Stimulated activated CD4-positive, alpha-beta T cell treated with anti-CD3 and anti-CD28 coated beads, Interleukin-15, amount 100 ng/mL, for 1 hour (primary cell): ENCODE measurements at regions not wholly inside any gene's neighbourhood (a gene's known extent, or its start where the extent isn't known, plus 50 kb on each side); places are given as distances from the start of the nearest gene placed in this dataset.
A peak's percentile ranks its signal among the peaks of the same experiment; 100 is the strongest.
"Not testable (repeated sequence)": the region's sequence is repeated elsewhere in the genome, so short reads cannot be mapped to it uniquely, and the experiment has no call there.

Experiments used
- DNase-seq, 2 donors: peaks; one replicate each; pipeline ENCODE4 v3.0.0-alpha.2; 2020; ENCODE audit warnings: low read depth in 1 of 2, low spot score in 1 of 2

DNA sequence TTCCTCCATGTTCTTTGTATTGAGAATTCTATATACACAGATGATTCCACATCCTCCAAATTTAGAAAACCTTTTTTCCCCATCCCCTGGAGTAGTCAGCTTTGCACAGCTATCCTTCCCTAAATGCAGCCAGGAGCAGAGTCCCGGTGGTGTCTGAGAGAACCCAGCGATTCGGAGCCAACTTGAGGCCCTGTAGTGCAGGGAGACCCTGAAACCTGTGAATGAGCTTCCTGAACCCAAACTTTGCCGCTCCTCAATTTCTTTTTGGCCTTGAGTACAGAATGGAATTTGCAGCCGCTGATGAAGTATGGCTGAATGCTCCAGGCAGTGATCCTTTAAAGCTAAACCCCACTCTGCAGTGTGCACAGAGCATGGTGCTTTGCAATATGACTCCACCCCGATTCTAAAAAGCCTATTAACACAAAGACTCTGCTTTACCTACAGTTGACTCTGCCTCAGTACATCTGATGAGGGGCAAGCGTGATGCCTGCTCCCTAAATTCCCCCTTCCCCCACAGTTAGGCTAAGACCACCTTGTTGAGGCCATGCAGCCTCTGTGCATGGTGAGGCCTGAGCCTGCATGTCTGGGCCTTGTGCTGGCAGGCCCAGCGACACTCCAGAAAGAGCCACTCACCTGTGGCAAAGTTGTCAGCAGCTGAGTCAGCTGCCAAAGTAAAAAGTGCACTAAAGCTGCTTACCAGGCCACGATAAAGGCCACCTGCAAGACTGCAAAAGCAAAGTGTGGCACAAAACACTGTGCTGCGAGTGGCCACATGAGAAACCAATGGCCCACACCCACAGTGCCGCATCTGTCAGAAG lies 82.1 kb downstream of the PLEKHG1 start:
- no peak for DNase-seq

DNA sequence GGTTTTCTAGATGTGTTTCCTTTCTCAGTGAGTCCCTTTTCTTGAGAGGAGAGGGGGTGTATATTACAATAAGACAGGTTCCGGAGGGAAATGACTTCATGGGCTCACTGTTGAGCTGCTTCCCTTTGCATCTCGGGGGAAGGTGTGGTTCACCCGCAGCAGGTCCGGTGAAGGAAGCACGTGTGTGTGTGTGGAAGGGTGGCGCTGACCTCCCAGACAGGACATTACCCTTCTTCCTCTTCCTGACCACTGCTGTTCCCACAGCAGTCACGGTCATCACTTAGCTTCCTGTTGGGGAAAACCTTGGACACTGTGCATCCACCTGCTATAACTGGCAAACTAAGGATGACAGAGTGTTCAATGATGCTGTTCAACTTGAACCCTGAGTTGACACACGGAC lies 83.6 kb downstream of the PLEKHG1 start:
- DNase-seq: no peak

DNA sequence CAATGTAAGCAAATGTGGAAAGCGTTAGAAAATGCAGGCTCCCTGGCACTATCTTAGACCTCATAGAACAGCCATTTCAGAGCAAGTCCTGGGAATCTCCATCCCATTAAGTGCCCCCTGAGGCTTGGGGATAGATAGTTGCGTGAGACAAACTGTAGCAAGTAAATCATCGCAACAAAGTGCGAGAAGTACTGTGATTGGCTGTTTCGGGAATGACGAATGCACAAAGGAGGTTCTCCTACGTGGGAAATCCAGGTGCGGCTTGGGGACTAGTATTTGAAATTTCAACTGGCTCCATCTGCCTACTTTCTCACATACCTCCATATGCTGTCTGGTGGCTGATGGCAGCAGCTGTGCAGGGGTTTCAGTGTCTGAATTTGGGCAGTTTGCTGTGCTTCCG lies 84.5 kb downstream of the PLEKHG1 start:
- DNase-seq: no peak

DNA sequence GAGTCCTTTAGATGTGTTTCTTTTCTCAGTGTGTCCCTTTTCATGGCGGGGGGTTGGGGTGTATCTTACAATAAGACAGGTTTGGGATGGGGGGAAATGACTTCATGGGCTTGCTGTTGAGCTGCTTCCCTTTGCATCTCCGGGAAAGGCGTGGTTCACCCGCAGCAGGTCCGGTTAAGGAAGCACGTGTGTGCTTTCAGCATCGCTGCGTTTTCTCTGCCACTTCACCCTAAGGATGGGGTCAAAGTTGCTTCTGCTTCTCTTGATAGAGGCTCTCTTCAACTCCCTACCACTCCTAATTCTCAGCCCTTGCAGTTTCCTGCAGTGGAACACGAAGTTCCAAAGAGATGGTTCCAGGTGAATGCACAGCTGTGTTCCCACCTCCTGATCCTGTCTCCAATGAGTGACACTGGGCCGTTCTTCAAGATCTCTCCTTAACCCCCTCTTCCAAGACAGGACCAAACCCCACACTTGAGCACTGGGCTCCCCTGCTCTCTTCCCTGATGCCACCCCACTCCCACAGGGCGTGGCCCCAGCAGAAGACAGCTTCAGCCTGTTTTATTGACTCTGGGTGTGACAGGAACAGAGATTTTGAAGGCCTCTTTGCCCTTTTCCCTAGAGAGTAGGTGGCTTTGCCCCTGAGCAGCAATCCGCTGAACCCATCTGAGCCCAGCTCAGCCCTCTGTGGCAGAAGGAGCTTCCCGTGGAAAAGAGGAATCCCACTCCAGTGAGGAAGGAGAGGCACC lies 85.2 kb downstream of the PLEKHG1 start:
- no peak for DNase-seq

DNA sequence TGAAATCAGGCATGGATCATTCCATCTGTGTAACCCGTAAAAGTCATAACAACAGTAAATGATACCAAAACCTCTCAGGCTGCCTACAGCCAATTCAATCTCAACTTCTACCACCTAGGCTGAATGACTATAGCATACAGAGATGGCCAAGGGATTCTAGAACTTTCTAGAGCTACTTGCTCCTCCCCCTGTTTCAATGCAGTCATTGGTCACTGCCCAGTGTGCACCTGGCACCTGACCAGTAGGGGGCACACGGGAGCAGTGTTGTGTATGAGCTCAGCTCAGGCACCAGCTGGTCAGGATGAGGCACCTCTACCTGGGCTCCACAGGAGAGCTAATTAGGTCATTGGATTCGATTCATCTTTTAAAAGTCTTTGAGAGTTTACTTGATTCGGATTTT lies 86.2 kb downstream of the PLEKHG1 start:
- peak in 1 of 2 donors; percentile 20 for DNase-seq

DNA sequence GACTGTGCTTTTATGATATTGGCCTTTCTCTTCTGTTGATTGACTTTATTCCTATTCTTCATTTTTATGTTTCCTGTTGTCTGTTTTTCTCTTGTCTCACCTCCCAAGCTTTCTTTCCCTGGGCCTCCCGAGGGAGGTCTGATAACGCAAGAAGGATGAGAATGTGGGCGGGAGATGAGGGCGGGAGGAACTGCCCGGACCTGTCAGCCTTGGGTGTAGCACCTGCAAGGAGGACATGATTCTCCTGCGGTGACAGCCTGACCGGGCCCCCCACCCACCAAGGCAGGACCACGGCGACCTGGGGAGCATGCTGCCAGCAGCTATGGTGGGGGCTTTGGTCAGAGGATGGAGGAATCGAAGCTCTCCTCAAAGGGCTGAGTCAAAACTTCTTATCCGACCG lies 86.9 kb downstream of the PLEKHG1 start:
- DNase-seq: no peak

DNA sequence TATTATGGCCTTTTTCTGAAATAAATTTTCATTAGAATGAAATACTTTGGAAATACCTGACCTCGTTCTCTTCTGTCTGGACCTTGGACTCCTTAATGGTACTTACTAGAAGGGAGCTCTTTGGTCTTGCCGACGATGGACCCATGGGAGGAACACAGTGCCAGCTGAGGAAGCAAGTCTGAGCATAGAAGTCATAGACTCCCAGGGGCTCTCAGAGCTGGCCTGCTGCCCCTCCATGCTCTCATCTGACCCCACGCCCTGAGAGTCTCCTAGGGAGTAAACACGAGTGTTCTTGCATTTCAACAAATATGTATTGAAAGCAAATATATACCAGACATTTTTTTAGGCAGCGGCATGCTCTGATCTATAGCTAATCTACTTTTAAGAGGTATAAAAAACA lies 87.8 kb downstream of the PLEKHG1 start:
- no peak for DNase-seq

DNA sequence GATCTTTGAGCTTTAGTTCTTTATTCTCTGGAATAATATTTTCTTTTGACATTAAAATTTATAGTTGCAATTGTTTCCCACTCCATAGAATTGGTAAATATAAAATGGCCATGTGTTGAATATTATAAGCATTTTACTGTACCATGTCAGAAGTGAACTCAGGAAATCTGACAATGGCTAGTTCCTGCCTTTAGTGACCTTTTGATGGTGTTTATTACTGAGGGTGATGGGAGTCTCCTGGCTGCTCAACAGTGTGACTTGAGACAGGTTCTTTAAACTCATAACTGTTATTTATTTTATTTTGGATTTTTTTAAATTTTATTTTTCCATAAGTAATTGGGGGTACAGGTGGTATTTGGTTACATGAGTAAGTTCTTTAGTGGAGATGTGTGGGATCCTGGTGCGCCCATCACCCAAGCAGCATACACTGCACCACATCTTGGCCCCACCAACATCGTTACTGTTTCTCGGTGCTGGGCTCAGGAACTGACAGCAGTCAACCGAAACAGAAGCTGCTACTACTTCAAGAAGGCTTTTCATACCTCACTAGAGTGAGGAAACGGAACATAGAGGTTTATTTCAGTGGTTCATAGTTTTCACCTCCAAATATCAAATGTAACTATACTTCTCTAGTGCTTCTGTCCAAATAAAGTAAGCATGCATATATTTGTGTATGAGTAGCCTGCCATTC lies 90.4 kb downstream of the PLEKHG1 start:
- DNase-seq: no peak

DNA sequence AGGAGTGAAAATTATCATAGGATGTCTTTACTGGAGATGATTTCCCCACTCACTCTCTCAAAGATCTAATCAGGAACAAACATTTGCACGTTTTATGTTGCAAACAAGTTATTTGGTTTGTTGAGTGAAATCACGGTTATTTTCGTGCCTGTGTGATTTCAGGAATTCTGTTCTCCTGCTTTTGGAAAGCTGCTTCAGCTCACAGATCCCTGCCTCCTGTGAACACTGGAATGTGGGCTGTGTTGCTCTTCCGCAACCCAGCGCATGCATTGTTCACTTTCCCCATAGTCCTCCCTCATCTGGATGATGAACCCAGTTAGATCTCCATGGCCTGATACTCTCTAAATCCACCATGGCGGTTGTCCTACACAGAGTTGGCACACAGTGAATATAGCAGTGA lies 91.0 kb downstream of the PLEKHG1 start:
- DNase-seq: no peak

DNA sequence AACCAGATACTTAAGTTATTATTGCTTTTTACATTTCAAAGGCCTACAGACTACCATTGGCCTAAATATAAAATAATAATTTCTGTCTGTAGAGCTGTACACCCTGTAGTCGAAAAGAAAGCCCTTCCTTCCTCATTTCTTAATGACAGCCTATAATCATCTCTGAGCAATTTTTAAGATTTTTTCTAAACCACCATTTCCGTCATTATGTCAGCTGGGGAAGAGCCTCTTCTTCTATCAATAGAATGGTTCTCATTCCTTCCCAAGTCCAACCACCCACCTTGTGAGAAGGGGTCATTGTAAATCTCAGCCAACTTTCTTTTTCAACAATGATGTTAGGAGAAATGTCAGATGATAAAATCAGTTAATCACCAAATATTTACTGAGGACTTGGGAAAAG lies 91.8 kb downstream of the PLEKHG1 start:
- no peak for DNase-seq

DNA sequence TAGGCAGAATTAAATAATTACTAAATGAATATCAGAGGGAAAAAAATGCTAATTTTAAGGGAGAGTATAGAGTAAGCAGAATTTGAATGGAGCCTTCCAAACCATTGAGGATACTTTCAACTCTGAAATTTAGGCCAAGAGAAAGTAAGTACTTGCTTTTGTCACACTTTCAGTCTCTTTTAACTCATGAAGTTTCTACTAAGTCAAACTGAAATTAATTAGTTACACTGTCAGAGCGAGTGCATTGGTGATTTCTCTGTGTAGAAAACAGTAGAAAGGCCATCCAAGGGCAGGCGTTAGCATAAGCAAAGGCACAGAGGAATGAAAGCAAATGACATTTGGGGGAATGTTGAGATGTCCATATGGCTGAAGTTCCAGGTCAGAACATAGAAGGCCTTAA lies 92.9 kb downstream of the PLEKHG1 start:
- no peak for DNase-seq

DNA sequence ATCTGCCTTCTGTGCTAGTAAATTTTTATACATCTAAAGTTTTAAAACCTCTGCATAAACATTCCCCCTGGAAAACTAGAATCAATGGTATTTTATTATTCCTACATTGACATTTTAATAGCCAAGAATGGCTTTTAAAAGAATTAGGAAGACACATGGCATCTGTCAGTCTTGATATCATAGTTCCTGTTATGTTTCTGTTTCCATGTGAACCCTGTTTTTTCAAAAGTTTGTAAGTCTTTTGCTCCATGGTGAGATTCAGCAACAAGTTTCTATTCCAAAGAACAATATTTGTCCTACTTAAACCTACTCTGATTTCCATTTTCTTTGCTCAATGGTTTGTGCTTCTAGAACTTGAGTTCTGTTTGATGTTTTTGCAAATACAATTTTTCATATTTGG lies 95.2 kb downstream of the PLEKHG1 start:
- no peak for DNase-seq

DNA sequence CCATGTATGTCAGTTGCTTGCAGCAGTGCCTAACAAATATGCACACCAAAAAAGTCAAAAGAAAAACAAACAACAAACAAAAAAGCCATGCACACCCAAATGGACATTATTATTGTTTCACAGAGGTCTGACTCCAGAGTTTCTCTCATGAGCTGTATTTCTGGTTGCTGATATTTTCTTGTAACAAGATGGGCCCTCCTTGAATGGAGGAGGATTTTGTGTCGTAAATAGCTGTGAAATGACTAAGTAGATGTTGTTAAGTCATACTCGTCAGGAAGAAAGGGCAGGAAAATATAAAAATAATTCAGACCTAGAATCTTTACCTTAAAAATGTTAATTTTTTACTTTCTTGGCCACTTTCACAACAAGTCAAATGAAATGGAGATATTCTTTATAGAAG lies 96.0 kb downstream of the PLEKHG1 start:
- DNase-seq: no peak

DNA sequence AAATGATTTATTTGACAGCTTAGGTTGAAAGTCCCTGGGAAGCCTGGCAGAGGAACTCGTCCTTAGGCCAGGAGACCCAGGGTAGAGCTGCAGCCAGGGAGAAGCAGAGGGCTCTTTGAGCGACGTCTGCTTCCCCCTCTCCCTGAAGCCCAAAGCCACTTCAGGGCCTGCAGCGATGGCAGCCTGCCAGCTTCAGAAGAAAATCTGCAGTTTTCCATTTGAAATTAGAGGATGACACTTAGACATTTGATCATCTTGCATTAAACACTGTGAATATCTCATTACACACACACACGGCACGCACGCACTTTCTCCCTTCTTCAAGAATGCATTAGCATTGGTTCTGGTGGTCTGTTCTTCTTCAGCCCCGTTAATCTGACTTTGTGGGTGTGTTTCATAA lies 96.5 kb downstream of the PLEKHG1 start:
- no peak for DNase-seq

DNA sequence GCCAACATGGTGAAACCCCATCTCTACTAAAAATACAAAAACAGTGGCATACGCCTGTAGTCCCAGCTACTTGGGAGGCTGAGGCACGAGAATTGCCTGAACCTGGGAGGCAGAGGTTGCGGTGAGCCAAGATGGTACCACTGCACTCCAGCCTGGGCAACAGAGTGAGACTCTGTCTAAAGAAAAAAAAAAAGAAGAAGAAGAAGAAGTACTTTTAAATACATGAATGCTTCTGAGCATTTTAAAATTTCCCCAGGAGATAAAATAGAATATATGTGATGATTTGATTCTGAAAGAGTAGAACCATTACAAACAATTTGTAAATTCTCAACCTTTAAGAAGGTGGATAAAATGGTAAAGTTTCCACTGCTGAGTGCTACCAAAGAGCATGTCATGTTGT lies 97.2 kb downstream of the PLEKHG1 start:
- DNase-seq: not testable (repeated sequence)

DNA sequence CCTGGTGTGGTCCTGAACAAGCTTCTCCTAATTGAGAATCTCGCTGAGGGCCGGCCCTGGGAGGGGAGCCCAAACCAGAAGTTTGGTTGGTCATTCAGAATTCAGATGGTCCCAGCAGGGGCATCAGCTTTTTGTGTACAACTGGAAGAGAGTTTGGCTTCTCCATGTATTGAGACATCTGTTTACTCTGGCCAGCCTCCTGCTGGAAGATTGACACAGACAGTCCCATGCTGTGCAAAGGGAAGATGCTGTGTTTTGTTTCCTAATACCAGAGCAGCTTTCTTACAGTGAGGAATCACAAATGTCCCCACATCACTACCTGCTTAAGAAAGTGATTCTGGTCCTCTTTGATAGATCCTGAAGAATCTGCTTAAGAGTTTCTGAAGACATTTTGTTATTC lies 97.8 kb downstream of the PLEKHG1 start:
- DNase-seq: no peak

DNA sequence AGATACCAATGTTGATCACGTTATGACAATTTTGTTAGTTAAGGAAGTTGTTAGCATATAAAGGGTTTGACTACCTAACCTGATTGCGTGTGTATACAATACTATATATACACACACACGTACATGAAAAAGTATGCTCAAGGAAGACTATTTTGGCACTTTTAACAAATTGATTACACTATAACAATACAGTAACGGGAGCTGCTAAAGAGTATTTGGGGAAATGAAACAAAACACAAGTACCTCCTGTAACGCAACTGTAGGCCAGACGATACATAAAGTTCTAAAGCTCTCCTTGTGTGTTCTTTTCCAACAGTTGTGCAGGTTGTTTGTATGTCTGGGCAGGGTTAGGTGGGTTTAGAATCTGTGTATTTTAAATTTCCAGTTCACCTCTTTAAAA lies 98.7 kb downstream of the PLEKHG1 start:
- no peak for DNase-seq

DNA sequence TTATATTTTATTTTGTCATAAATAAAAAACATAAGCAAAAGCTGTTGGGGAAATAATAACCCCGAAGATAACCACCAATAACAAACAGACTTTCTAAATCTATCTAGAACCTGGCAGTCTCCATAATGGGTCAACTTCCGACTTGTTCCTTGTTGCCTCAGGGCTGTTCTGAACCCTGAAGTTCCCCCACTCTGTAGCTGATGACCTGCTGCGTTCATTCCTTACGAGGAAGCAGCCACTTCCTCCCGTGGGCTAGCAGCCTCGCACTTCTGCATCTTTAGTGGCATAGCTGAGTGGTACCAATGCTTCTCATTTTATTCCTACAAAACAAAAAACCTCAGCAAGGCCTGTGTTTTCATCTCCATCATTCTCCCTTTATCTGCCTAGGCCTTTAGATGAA lies 103.0 kb downstream of the PLEKHG1 start:
- DNase-seq: no peak

DNA sequence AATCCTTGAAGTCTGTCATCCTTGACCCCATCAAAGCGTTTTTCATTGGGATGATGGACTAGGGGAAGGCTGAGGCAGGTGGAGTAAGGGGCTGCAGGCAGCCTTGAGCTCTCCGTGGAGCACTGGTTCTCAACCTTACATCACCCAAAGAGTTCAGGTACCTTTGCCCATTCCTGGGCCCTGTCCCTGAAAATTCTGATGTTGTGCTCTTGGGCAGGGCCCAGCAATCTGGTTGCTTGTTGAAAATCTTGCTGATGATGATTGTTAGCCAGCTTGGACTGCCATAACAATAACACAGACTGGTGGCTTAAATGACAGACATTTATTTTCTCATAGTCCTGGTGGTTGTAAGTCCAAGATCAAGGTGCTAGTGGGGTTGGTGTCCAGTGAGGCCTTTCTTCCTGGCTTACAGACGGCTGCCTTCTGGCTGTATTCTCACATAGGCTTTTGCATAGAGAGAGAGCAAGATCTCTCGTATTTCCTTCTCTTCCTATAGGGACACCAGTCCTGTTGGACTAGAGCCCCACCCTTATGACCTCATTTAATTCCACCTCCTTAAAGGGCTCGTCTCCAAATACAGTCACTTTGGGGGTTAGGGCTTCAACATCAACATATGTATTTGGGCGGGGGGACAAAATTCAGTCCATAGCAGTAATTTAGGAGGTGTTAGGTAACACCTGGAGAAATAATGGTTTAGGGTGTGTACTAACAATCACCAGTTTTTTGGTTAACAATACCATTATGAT lies 104.9 kb downstream of the PLEKHG1 start:
- no peak for DNase-seq

DNA sequence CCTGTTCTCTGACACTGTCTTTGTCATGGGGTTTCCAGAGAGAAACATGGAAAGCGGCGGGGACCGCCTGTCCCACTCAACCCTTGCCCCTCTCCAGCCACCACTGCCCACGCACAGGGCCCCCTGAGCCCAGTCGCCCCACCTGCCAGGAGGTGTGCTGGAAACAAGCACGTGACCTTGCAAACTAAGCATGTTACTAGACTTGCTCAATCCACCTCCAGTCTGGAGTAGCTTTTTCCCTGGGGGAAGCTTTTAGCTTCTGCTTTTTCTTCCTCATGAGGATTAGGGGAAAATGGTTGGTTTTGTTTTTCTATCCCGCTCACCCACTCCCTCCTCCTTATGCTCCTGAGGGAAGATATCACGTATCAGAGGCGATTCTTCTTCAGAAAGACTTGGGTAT lies 105.7 kb downstream of the PLEKHG1 start:
- no peak for DNase-seq

DNA sequence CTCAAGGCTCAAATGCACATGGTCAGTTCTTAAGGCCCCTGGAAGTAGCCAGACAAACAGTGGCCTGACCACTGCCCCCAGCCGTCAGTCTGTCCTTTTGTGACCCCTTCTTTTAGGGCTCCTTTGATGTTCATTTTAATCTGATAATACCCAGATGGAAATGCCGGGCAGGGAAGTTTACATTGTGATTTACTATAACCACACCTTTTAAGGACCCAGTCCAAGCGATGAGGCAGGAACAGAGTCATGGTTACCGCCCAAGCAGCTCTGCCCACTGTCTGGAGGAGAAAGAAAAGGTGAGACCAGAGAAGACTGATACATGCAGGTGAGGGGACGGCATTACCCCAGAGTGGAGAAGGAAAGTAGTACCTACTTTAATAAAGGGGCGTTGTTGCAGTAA lies 110.6 kb downstream of the PLEKHG1 start:
- no peak for DNase-seq
